Gastrocnemius medialis (tissue), 4 donors: ENCODE measurements at regions not wholly inside any gene's neighbourhood (a gene's known extent, or its start where the extent isn't known, plus 50 kb on each side); places are given as distances from the start of the nearest gene placed in this dataset.

Source experiments
- CTCF ChIP-seq, 5 experiments: fragments of 450-650 bp in 3 of 5; fragments of 200-600 bp in 2 of 5; sonication (generic) in 2 of 5; IDR thresholded peaks in 4 of 5; conservative IDR thresholded peaks in 1 of 5; 1 replicate in 4 of 5; 2 replicates in 1 of 5; pipeline ENCODE4 v1.5.1; 2016 to 2019; ENCODE audit warnings: antibody characterized with exemption in 5 of 5, mild to moderate bottlenecking in 3 of 5, moderate library complexity in 3 of 5
- POLR2A ChIP-seq, 2 donors: fragments of 450-650 bp; IDR thresholded peaks; one replicate each; pipeline ENCODE4 v1.6.1; 2017; ENCODE audit warnings: antibody characterized with exemption in 2 of 2, mild to moderate bottlenecking in 2 of 2, moderate library complexity in 2 of 2

DNA sequence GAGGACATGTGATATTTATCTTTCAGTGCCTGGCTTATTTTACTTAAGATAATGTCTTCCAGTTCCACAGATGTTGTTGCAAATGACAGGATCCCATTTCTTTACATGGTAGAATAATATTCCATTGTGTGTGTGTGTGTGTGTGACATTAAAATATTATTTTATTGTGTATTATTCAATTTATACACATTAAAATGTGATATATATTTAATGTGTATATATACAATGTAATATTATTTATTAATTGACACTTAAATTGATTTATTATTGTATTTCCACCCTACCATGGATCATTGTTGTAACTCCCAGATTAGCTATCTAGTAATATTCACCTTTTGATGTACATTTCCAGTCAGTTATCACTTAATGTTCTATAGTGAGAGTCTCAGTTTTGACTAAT lies 1422.5 kb upstream of the ADGRB3 start:
- TF ChIP-seq CTCF (IDR thresholded peaks at IDR 0.05 in 4 of 5, conservative IDR thresholded peaks at IDR 0.05 in 1 of 5): no peak
- no peak for TF ChIP-seq POLR2A (IDR thresholded peaks at IDR 0.05)
